ENCODE measurements at regions not wholly inside any gene's neighbourhood (a gene's known extent, or its start where the extent isn't known, plus 50 kb on each side); places are given as distances from the start of the nearest gene placed in this dataset.

- peak in 1 of 2 experiments; percentile 75 for DNase-seq
Observed at GRCh38 chr14:38125481-38126037, 82.1 kb upstream of the SSTR1 start.

DNA sequence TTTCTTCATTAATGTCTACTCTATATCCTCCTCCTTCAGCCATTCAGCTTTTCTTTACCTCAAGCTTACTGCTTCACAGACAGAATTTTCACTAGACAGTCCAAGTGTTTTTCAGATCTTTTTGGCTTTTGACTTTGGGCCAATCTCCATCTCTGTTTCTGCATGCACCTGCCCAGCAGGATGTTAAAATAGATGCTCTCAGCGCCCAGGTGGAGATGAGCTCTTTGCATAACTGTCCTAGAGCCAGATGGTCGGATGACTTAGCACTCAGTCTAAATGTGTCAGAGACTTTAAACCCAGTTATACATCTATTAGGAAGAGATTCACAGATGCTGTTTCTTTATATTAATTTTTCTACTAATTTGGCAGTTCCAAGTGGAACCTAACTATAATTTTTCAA, 80.3 kb upstream of the SSTR1 start:
- DNase-seq: no peak

- peak in 1 of 2 experiments; percentile 37 for DNase-seq
Observed at GRCh38 chr14:38127784-38128183, 79.9 kb upstream of the SSTR1 start.

- DNase-seq: no peak
Observed at GRCh38 chr14:38128640-38129039, 79.1 kb upstream of the SSTR1 start.

GRCh38 chr14:38129192-38129591, 78.5 kb upstream of the SSTR1 start:
- DNase-seq: no peak

DNA sequence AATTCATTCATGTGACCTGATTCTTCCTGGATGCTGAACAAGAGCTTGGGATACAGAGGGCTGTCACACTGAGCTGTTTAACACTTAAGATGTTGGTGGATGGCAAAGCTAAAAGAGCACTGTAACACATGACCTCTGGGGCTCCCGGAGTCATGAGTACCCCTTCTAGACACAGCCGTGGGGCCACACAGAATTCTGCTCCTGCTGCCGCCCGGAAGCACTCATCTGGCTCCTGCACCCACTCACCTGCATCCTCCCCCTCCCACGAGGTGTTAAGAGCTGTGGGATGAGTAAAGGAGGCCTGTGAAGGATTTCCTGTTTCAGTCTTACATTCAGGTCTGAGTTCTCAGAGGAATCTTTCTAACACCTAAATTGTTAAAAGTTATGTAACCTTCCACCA, 78.0 kb upstream of the SSTR1 start:
- DNase-seq: no peak

- no peak for DNase-seq
Observed at GRCh38 chr14:38134416-38135030, 73.2 kb upstream of the SSTR1 start.

DNA sequence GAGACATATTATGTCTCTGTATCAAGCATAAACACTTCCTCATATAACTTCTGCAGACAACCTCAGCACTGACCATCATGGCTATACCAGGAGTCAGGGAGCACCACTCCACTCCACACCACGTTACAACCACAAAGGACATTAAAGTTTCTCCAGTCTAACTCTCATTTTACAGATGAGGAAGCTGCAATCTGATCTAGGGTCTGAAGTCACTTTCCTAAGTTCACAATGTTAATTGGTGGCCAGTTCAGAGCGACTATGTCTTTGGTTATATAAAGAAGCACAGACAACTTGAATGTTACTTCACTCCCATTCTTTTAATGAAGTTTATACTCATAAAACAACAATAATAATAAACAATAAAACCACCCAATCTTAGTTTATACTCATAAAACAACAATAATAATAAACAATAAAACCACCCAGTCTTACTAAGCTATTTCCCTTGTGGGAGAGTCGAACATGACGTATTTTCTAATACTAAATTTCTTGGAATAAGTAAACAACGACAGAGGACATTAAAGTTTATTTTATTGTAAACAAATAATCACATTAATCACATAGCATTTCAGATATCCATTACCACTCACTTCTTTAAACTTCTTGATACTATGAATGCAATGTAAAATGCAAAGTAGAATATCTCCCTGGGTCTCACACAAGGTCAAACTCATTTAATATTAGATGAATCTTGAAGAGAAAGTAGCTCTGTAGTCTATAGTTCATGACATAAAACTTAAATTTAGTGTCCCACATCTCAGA, 72.4 kb upstream of the SSTR1 start:
- no peak for DNase-seq

GRCh38 chr14:38137005-38137404, 70.7 kb upstream of the SSTR1 start:
- peak; percentile 18 to 72 for DNase-seq

GRCh38 chr14:38138473-38139138, 69.1 kb upstream of the SSTR1 start:
- no peak for DNase-seq

- no peak for DNase-seq
Observed at GRCh38 chr14:38139926-38140325, 67.8 kb upstream of the SSTR1 start.

- DNase-seq: no peak
Observed at GRCh38 chr14:38143170-38143569, 64.5 kb upstream of the SSTR1 start.

- DNase-seq: peak; percentile 78 to 81
Observed at GRCh38 chr14:38143659-38144505, 63.8 kb upstream of the SSTR1 start.

- peak; percentile 95 to 96 for DNase-seq
Observed at GRCh38 chr14:38145142-38145541, 62.6 kb upstream of the SSTR1 start.

DNA sequence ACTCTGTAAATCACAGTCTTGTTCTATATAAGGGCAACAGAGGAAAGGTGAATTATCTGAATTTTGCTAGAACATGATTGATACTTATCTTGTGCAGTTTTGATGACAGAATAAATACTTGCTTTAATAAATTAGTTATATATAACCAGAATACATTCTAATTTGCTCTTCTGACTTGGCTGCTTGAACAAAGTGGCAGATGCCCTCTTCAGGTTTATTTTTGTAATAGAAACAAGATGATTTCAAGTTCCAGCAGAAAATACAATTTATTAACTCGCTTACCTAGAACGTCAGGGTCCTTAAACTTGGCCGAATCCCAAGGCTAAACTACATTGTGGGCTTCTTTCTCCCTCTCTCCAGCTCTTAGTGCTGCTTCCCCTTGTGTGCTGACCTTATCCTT, 57.6 kb upstream of the SSTR1 start:
- peak in 1 of 2 experiments; percentile 16 for DNase-seq

Data from NCI-H446 (cell line).